AG08395 (cell line): ENCODE measurements at regions not wholly inside any gene's neighbourhood (a gene's known extent, or its start where the extent isn't known, plus 50 kb on each side); places are given as distances from the start of the nearest gene placed in this dataset.

Experiments
- DNase-seq: peaks from one replicate; pipeline ENCODE4 v3.0.0; 2012; ENCODE audit warnings: mixed read lengths, low spot score

- DNase-seq: no peak
Observed at GRCh38 chr1:212190169-212190568, 95.0 kb upstream of the PPP2R5A start.

GRCh38 chr1:212192261-212192998, 92.8 kb upstream of the PPP2R5A start:
- no peak for DNase-seq

GRCh38 chr1:212196355-212196754, 88.9 kb upstream of the PPP2R5A start:
- no peak for DNase-seq

GRCh38 chr1:212201461-212201860, 83.7 kb upstream of the PPP2R5A start:
- DNase-seq: no peak

- DNase-seq: no peak
Observed at GRCh38 chr1:212203630-212204029, 81.6 kb upstream of the PPP2R5A start.

- no peak for DNase-seq
Observed at GRCh38 chr1:212205006-212205405, 80.2 kb upstream of the PPP2R5A start.

- DNase-seq: no peak
Observed at GRCh38 chr1:212205843-212206242, 79.4 kb upstream of the PPP2R5A start.

GRCh38 chr1:212207118-212207517, 78.1 kb upstream of the PPP2R5A start:
- no peak for DNase-seq

- no peak for DNase-seq
Observed at GRCh38 chr1:212207822-212208520, 77.2 kb upstream of the PPP2R5A start.

GRCh38 chr1:212208978-212209644, 76.1 kb upstream of the PPP2R5A start:
- no peak for DNase-seq

- DNase-seq: no peak
Observed at GRCh38 chr1:212211371-212211770, 73.8 kb upstream of the PPP2R5A start.

- no peak for DNase-seq
Observed at GRCh38 chr1:212212343-212212742, 72.9 kb upstream of the PPP2R5A start.

GRCh38 chr1:212212906-212213305, 72.3 kb upstream of the PPP2R5A start:
- no peak for DNase-seq

- DNase-seq: no peak
Observed at GRCh38 chr1:212213784-212214183, 71.4 kb upstream of the PPP2R5A start.

- no peak for DNase-seq
Observed at GRCh38 chr1:212214325-212214724, 70.9 kb upstream of the PPP2R5A start.

- no peak for DNase-seq
Observed at GRCh38 chr1:212215910-212216309, 69.3 kb upstream of the PPP2R5A start.

GRCh38 chr1:212217633-212218032, 67.6 kb upstream of the PPP2R5A start:
- no peak for DNase-seq

GRCh38 chr1:212218065-212218464, 67.1 kb upstream of the PPP2R5A start:
- DNase-seq: no peak

GRCh38 chr1:212218911-212219310, 66.3 kb upstream of the PPP2R5A start:
- DNase-seq: peak; percentile 84

- DNase-seq: peak; percentile 34
Observed at GRCh38 chr1:212219679-212220463, 65.3 kb upstream of the PPP2R5A start.

- DNase-seq: no peak
Observed at GRCh38 chr1:212221801-212222200, 63.4 kb upstream of the PPP2R5A start.

- no peak for DNase-seq
Observed at GRCh38 chr1:212224102-212224501, 61.1 kb upstream of the PPP2R5A start.
